ENCODE measurements at regions not wholly inside any gene's neighbourhood (a gene's known extent, or its start where the extent isn't known, plus 50 kb on each side); places are given as distances from the start of the nearest gene placed in this dataset.

DNA sequence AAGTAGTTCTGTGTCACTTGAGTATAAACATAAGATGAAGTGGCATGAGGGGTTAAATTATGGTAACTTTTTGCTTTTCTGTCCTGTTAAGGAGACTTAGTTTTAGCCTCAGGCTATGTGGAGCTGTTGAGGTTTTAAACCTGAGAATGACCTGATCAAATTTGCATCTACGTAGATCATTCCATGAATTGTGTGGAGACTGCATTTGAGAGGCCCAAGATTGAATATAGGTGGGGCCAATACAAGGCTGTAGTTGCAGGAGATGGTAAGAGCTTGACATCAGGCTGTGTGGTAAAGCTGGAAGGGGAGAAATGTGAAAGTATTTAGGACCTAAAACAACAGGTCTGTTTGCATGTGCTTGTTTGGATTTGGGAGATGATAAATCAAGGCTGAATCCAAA is 249.5 kb downstream of the SLC16A7 start:
- intact Hi-C loops (cut with DNase I, micrococcal nuclease) = no loop called here
- Histone ChIP-seq H3K4me1 (ENCODE audit: insufficient read depth, low read length) (no peaks in the 10 kb centered on the region), H3K4me3 (ENCODE audit: low read length) (no peak overlapping the region), H3K27me3 (ENCODE audit: control insufficient read depth in 1 of 2, insufficient read depth in 2 of 2, low read length in 2 of 2) (no peaks in the 10 kb centered on the region), H3K9me3 (ENCODE audit: control insufficient read depth in 1 of 2, insufficient read depth in 1 of 2, low read length in 2 of 2) (no peaks in the 10 kb centered on the region), H3K36me3 (ENCODE audit: insufficient read depth, low read length) (no peaks in the 10 kb centered on the region), H3K27ac (ENCODE audit: low read depth in 1 of 2, low read length in 2 of 2) (no peak overlapping the region)
- TF ChIP-seq, protein P1, sequence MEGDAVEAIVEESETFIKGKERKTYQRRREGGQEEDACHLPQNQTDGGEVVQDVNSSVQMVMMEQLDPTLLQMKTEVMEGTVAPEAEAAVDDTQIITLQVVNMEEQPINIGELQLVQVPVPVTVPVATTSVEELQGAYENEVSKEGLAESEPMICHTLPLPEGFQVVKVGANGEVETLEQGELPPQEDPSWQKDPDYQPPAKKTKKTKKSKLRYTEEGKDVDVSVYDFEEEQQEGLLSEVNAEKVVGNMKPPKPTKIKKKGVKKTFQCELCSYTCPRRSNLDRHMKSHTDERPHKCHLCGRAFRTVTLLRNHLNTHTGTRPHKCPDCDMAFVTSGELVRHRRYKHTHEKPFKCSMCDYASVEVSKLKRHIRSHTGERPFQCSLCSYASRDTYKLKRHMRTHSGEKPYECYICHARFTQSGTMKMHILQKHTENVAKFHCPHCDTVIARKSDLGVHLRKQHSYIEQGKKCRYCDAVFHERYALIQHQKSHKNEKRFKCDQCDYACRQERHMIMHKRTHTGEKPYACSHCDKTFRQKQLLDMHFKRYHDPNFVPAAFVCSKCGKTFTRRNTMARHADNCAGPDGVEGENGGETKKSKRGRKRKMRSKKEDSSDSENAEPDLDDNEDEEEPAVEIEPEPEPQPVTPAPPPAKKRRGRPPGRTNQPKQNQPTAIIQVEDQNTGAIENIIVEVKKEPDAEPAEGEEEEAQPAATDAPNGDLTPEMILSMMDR (IDR thresholded peaks at IDR 0.05) = no peak
- H3K27me3 Mint-ChIP-seq = peaks cover 22% of the 10 kb centered on the region
- H3K4me3 Mint-ChIP-seq = no peak overlapping the region
- no peak for DNase-seq
- CTCF ChIA-PET = no interaction called here
- H3K9me3 Mint-ChIP-seq = no peaks in the 10 kb centered on the region
- POLR2A ChIA-PET = no interaction called here
- no peak overlapping the region for H3K27ac Mint-ChIP-seq
- no peaks in the 10 kb centered on the region for H3K4me1 Mint-ChIP-seq (ENCODE audit: low read depth)
- ATAC-seq (ENCODE audit: poor library complexity) = no peak
- no peaks in the 10 kb centered on the region for H3K36me3 Mint-ChIP-seq (ENCODE audit: low read depth)

DNA sequence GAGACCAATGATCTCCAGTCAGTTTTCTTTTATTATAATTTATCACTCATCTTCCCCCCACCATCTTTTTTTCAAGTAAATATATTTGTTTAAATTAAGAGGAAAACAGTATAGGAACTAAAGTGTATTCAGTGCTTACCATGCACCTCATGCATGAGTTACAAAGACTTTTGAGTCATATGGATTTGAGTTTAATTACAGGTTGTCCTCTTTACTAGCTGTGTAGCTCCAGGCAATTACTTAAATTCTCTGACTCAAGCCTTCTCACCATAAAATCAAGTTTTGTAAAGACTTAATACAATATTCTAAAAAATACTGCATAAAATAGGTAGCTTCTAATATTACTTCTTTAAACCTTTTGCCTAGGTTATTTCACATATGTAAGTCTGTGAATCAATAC is 251.3 kb downstream of the SLC16A7 start:
- H3K36me3 ChIP-seq (ENCODE audit: insufficient read depth, low read length) = no peaks in the 10 kb centered on the region
- no peaks in the 10 kb centered on the region for H3K9me3 Mint-ChIP-seq
- H3K4me1 ChIP-seq (ENCODE audit: insufficient read depth, low read length) = no peaks in the 10 kb centered on the region
- no peak overlapping the region for H3K4me3 ChIP-seq (ENCODE audit: low read length)
- H3K27me3 ChIP-seq (ENCODE audit: control insufficient read depth in 1 of 2, insufficient read depth in 2 of 2, low read length in 2 of 2) = no peaks in the 10 kb centered on the region
- H3K9me3 ChIP-seq (ENCODE audit: control insufficient read depth in 1 of 2, insufficient read depth in 1 of 2, low read length in 2 of 2) = no peaks in the 10 kb centered on the region
- no peak overlapping the region for H3K27ac Mint-ChIP-seq
- DNase-seq (no peak), ATAC-seq (ENCODE audit: poor library complexity) (no peak)
- TF ChIP-seq, protein P1 (IDR thresholded peaks at IDR 0.05) = no peak
- H3K4me3 Mint-ChIP-seq = no peak overlapping the region
- ChIA-PET POLR2A (no interaction called here), CTCF (no interaction called here)
- H3K27ac ChIP-seq (ENCODE audit: low read depth in 1 of 2, low read length in 2 of 2) = no peak overlapping the region
- intact Hi-C loops (cut with DNase I, micrococcal nuclease) = no loop called here
- H3K4me1 Mint-ChIP-seq (ENCODE audit: low read depth) = no peaks in the 10 kb centered on the region
- H3K27me3 Mint-ChIP-seq = peaks cover 16% of the 10 kb centered on the region
- H3K36me3 Mint-ChIP-seq (ENCODE audit: low read depth) = no peaks in the 10 kb centered on the region

DNA sequence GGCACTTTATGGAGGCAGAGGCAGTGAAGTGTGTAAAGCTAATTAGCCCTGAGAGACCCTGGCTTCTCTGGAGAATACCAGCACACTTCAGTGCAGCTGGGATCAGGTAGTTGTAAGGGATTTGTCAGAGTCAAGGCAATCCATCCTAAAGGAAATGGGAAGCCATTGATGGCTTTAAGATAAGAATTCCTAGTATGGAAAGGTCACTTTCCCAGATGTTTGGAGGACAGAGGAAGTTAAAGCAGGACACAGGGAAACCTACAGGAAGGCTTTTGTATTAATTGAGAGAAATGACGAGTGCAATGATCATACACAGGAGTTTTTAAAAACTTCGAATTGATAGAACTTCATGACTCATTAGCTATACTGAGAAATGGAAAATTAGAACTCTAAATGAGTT is 254.4 kb downstream of the SLC16A7 start:
- intact Hi-C loops (cut with DNase I, micrococcal nuclease) = no loop called here
- H3K4me3 Mint-ChIP-seq = no peak overlapping the region
- H3K27ac Mint-ChIP-seq = no peak overlapping the region
- Histone ChIP-seq H3K4me1 (ENCODE audit: insufficient read depth, low read length) (no peaks in the 10 kb centered on the region), H3K27me3 (ENCODE audit: control insufficient read depth in 1 of 2, insufficient read depth in 2 of 2, low read length in 2 of 2) (no peaks in the 10 kb centered on the region), H3K9me3 (ENCODE audit: control insufficient read depth in 1 of 2, insufficient read depth in 1 of 2, low read length in 2 of 2) (no peaks in the 10 kb centered on the region), H3K27ac (ENCODE audit: low read depth in 1 of 2, low read length in 2 of 2) (no peak overlapping the region), H3K36me3 (ENCODE audit: insufficient read depth, low read length) (no peaks in the 10 kb centered on the region), H3K4me3 (ENCODE audit: low read length) (no peak overlapping the region)
- H3K36me3 Mint-ChIP-seq (ENCODE audit: low read depth) = no peaks in the 10 kb centered on the region
- CTCF ChIA-PET = no interaction called here
- DNase-seq (no peak), ATAC-seq (ENCODE audit: poor library complexity) (no peak)
- POLR2A ChIA-PET = no interaction called here
- H3K4me1 Mint-ChIP-seq (ENCODE audit: low read depth) = no peaks in the 10 kb centered on the region
- peaks cover 3% of the 10 kb centered on the region for H3K9me3 Mint-ChIP-seq
- TF ChIP-seq, protein P1 (IDR thresholded peaks at IDR 0.05) = no peak
- no peaks in the 10 kb centered on the region for H3K27me3 Mint-ChIP-seq
